Spleen (tissue), 7 donors: ENCODE measurements at regions not wholly inside any gene's neighbourhood (a gene's known extent, or its start where the extent isn't known, plus 50 kb on each side); places are given as distances from the start of the nearest gene placed in this dataset.

Experiments
- POLR2A ChIP-seq, 3 donors: fragments of 450-650 bp; IDR thresholded peaks; one replicate each; pipeline ENCODE4 v1.5.1; 2017; ENCODE audit warnings: antibody characterized with exemption in 3 of 3, mild to moderate bottlenecking in 1 of 3
- POLR2AphosphoS5 ChIP-seq, 3 donors: sonication (generic); formaldehyde crosslinking; IDR thresholded peaks; one replicate each; pipeline ENCODE4 v1.5.1; 2017; ENCODE audit warnings: antibody characterized with exemption in 3 of 3
- TF ChIP-seq, protein P1 (sequence below), 11 experiments: fragments of 200-600 bp in 7 of 11; fragments of 450-650 bp in 4 of 11; sonication (generic) in 4 of 11; IDR thresholded peaks in 8 of 11; conservative IDR thresholded peaks in 3 of 11; 1 replicate in 7 of 11; 2 replicates in 4 of 11; pipeline versions ENCODE4 v1.4.0 to v1.8.0; 2016 to 2021; ENCODE audit warnings: antibody characterized with exemption in 11 of 11, inconsistent platforms in 4 of 11, mild to moderate bottlenecking in 1 of 11
- donor health status: DM: no; HTN: no; CAD: no; lungs with moderate emphysema.
- donor health status: DM: no; HTN: no; CAD: no.
- donor health status: DM: no; HTN: no; CAD: no.

- no peak for TF ChIP-seq POLR2AphosphoS5 (IDR thresholded peaks at IDR 0.05)
- TF ChIP-seq, protein P1, sequence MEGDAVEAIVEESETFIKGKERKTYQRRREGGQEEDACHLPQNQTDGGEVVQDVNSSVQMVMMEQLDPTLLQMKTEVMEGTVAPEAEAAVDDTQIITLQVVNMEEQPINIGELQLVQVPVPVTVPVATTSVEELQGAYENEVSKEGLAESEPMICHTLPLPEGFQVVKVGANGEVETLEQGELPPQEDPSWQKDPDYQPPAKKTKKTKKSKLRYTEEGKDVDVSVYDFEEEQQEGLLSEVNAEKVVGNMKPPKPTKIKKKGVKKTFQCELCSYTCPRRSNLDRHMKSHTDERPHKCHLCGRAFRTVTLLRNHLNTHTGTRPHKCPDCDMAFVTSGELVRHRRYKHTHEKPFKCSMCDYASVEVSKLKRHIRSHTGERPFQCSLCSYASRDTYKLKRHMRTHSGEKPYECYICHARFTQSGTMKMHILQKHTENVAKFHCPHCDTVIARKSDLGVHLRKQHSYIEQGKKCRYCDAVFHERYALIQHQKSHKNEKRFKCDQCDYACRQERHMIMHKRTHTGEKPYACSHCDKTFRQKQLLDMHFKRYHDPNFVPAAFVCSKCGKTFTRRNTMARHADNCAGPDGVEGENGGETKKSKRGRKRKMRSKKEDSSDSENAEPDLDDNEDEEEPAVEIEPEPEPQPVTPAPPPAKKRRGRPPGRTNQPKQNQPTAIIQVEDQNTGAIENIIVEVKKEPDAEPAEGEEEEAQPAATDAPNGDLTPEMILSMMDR (IDR thresholded peaks at IDR 0.05 in 8 of 11, conservative IDR thresholded peaks at IDR 0.05 in 3 of 11), result no peak
- TF ChIP-seq POLR2A (IDR thresholded peaks at IDR 0.05), result no peak
Measured at GRCh38 chr6:15946701-15947385, 182.0 kb upstream of the MYLIP start.
